ENCODE measurements at regions not wholly inside any gene's neighbourhood (a gene's known extent, or its start where the extent isn't known, plus 50 kb on each side); places are given as distances from the start of the nearest gene placed in this dataset.

DNA sequence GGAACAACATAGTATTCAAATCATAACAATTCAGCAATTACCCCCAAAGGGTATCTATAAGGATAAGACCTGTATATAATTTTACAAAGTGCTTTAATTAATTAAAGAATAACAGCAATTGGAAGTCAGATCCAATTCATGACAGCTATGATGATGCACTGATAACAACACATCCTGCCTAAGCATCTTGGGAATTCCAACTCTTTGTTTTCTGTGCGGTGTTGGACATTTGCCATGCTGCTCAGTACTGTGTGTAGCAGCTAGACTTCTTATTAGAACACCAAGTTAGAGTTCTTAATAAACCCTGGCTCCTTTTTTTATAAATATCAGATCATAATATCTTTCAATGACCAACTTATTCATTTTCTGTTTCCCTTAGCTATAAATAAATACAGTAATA lies 209.0 kb downstream of the SEC61B start:
- TF ChIP-seq, protein P1, sequence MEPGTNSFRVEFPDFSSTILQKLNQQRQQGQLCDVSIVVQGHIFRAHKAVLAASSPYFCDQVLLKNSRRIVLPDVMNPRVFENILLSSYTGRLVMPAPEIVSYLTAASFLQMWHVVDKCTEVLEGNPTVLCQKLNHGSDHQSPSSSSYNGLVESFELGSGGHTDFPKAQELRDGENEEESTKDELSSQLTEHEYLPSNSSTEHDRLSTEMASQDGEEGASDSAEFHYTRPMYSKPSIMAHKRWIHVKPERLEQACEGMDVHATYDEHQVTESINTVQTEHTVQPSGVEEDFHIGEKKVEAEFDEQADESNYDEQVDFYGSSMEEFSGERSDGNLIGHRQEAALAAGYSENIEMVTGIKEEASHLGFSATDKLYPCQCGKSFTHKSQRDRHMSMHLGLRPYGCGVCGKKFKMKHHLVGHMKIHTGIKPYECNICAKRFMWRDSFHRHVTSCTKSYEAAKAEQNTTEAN (CRISPR knock-in tag; IDR thresholded peaks at IDR 0.05): no peak
- TF ChIP-seq, protein P2, sequence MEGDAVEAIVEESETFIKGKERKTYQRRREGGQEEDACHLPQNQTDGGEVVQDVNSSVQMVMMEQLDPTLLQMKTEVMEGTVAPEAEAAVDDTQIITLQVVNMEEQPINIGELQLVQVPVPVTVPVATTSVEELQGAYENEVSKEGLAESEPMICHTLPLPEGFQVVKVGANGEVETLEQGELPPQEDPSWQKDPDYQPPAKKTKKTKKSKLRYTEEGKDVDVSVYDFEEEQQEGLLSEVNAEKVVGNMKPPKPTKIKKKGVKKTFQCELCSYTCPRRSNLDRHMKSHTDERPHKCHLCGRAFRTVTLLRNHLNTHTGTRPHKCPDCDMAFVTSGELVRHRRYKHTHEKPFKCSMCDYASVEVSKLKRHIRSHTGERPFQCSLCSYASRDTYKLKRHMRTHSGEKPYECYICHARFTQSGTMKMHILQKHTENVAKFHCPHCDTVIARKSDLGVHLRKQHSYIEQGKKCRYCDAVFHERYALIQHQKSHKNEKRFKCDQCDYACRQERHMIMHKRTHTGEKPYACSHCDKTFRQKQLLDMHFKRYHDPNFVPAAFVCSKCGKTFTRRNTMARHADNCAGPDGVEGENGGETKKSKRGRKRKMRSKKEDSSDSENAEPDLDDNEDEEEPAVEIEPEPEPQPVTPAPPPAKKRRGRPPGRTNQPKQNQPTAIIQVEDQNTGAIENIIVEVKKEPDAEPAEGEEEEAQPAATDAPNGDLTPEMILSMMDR (IDR thresholded peaks at IDR 0.05): no peak
- TF ChIP-seq, protein P3, sequence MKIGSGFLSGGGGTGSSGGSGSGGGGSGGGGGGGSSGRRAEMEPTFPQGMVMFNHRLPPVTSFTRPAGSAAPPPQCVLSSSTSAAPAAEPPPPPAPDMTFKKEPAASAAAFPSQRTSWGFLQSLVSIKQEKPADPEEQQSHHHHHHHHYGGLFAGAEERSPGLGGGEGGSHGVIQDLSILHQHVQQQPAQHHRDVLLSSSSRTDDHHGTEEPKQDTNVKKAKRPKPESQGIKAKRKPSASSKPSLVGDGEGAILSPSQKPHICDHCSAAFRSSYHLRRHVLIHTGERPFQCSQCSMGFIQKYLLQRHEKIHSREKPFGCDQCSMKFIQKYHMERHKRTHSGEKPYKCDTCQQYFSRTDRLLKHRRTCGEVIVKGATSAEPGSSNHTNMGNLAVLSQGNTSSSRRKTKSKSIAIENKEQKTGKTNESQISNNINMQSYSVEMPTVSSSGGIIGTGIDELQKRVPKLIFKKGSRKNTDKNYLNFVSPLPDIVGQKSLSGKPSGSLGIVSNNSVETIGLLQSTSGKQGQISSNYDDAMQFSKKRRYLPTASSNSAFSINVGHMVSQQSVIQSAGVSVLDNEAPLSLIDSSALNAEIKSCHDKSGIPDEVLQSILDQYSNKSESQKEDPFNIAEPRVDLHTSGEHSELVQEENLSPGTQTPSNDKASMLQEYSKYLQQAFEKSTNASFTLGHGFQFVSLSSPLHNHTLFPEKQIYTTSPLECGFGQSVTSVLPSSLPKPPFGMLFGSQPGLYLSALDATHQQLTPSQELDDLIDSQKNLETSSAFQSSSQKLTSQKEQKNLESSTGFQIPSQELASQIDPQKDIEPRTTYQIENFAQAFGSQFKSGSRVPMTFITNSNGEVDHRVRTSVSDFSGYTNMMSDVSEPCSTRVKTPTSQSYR (CRISPR knock-in tag; IDR thresholded peaks at IDR 0.05): no peak
- TF ChIP-seq, protein P4, sequence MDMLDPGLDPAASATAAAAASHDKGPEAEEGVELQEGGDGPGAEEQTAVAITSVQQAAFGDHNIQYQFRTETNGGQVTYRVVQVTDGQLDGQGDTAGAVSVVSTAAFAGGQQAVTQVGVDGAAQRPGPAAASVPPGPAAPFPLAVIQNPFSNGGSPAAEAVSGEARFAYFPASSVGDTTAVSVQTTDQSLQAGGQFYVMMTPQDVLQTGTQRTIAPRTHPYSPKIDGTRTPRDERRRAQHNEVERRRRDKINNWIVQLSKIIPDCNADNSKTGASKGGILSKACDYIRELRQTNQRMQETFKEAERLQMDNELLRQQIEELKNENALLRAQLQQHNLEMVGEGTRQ (CRISPR knock-in tag; IDR thresholded peaks at IDR 0.05): no peak
- TF ChIP-seq OVOL2 (CRISPR knock-in tag; IDR thresholded peaks at IDR 0.05; ENCODE audit: borderline replicate concordance) (no peak), CREB1 (CRISPR knock-in tag; IDR thresholded peaks at IDR 0.05) (no peak)
- TF ChIP-seq, protein P5, sequence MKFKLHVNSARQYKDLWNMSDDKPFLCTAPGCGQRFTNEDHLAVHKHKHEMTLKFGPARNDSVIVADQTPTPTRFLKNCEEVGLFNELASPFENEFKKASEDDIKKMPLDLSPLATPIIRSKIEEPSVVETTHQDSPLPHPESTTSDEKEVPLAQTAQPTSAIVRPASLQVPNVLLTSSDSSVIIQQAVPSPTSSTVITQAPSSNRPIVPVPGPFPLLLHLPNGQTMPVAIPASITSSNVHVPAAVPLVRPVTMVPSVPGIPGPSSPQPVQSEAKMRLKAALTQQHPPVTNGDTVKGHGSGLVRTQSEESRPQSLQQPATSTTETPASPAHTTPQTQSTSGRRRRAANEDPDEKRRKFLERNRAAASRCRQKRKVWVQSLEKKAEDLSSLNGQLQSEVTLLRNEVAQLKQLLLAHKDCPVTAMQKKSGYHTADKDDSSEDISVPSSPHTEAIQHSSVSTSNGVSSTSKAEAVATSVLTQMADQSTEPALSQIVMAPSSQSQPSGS (CRISPR knock-in tag; IDR thresholded peaks at IDR 0.05; ENCODE audit: borderline replicate concordance, low read depth): no peak
- TF ChIP-seq, protein P6, sequence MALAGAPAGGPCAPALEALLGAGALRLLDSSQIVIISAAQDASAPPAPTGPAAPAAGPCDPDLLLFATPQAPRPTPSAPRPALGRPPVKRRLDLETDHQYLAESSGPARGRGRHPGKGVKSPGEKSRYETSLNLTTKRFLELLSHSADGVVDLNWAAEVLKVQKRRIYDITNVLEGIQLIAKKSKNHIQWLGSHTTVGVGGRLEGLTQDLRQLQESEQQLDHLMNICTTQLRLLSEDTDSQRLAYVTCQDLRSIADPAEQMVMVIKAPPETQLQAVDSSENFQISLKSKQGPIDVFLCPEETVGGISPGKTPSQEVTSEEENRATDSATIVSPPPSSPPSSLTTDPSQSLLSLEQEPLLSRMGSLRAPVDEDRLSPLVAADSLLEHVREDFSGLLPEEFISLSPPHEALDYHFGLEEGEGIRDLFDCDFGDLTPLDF (CRISPR knock-in tag; IDR thresholded peaks at IDR 0.05): no peak

Measured in WTC11 (cell line).